CD4-positive, alpha-beta T cell treated with Interleukin-2 at 100 ng/mL for 4 hours (primary cell): ENCODE measurements at regions not wholly inside any gene's neighbourhood (a gene's known extent, or its start where the extent isn't known, plus 50 kb on each side); places are given as distances from the start of the nearest gene placed in this dataset.

Experiments
- DNase-seq: peaks from one replicate; pipeline ENCODE4 v3.0.0-alpha.2; 2020; ENCODE audit warnings: low spot score

- DNase-seq: no peak
These were observed 131.5 kb downstream of the DLEU7 start for GRCh38 chr13:50711996-50712395.

- no peak for DNase-seq
These were observed 131.0 kb downstream of the DLEU7 start for GRCh38 chr13:50712456-50712855.

- no peak for DNase-seq
These were observed 130.6 kb downstream of the DLEU7 start for GRCh38 chr13:50712881-50713280.

GRCh38 chr13:50713523-50714248 lies 129.8 kb downstream of the DLEU7 start:
- peak; percentile 24 for DNase-seq

GRCh38 chr13:50714891-50715290 lies 128.6 kb downstream of the DLEU7 start:
- DNase-seq: no peak

GRCh38 chr13:50715402-50716146 lies 127.9 kb downstream of the DLEU7 start:
- no peak for DNase-seq

GRCh38 chr13:50720861-50721671 lies 122.4 kb downstream of the DLEU7 start:
- DNase-seq: no peak

GRCh38 chr13:50721672-50721992 lies 121.9 kb downstream of the DLEU7 start:
- no peak for DNase-seq

- DNase-seq: no peak
These were observed 120.9 kb downstream of the DLEU7 start for GRCh38 chr13:50722440-50723125.

GRCh38 chr13:50724438-50724837 lies 119.1 kb downstream of the DLEU7 start:
- DNase-seq: no peak

GRCh38 chr13:50724913-50725312 lies 118.6 kb downstream of the DLEU7 start:
- DNase-seq: no peak

- no peak for DNase-seq
These were observed 117.3 kb downstream of the DLEU7 start for GRCh38 chr13:50726164-50726563.

GRCh38 chr13:50729177-50729576 lies 114.3 kb downstream of the DLEU7 start:
- DNase-seq: no peak

GRCh38 chr13:50730496-50731351 lies 112.8 kb downstream of the DLEU7 start:
- DNase-seq: no peak

GRCh38 chr13:50731400-50731799 lies 112.1 kb downstream of the DLEU7 start:
- no peak for DNase-seq

- no peak for DNase-seq
These were observed 110.8 kb downstream of the DLEU7 start for GRCh38 chr13:50732712-50733111.

GRCh38 chr13:50733392-50733791 lies 110.1 kb downstream of the DLEU7 start:
- DNase-seq: no peak

- no peak for DNase-seq
These were observed 108.4 kb downstream of the DLEU7 start for GRCh38 chr13:50735071-50735470.

GRCh38 chr13:50740052-50740741 lies 103.3 kb downstream of the DLEU7 start:
- no peak for DNase-seq

GRCh38 chr13:50742353-50742752 lies 101.1 kb downstream of the DLEU7 start:
- DNase-seq: no peak

- DNase-seq: no peak
These were observed 100.5 kb downstream of the DLEU7 start for GRCh38 chr13:50742968-50743367.
